Pulmonary artery endothelial cell (primary cell): ENCODE measurements at regions not wholly inside any gene's neighbourhood (a gene's known extent, or its start where the extent isn't known, plus 50 kb on each side); places are given as distances from the start of the nearest gene placed in this dataset.
"Not testable (repeated sequence)": the region's sequence is repeated elsewhere in the genome, so short reads cannot be mapped to it uniquely, and the experiment has no call there.

Experiments
- DNase-seq: peaks from one replicate; pipeline ENCODE4 v3.0.0-alpha.2; 2011; ENCODE audit warnings: low read depth, low spot score

DNA sequence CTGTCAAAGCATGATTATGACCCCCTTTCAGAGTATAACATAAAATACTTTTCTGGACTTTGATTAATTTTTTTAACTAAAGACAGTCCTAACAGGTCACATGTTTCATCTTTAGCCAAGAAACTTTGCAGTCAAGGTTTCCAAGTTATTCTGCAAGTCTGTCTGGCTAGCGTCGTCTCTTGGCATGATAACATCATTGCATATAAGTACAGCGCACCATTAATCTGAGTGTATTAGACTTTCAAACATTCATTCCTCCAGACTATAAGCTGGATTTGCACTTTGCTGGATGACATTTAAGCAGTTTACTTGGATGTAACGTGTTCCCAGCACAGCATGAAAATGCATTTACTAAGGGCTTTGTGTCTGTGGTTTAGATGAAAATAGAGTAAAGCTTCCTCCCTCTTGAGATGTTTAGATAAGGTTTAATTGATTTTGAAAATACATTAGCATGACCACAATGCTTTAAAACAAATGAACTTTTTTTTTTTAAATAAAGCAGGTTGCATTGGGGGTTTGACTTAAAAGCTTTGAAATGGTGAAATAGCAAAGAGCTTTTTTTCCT lies 349.0 kb upstream of the MTPN start:
- no peak for DNase-seq

DNA sequence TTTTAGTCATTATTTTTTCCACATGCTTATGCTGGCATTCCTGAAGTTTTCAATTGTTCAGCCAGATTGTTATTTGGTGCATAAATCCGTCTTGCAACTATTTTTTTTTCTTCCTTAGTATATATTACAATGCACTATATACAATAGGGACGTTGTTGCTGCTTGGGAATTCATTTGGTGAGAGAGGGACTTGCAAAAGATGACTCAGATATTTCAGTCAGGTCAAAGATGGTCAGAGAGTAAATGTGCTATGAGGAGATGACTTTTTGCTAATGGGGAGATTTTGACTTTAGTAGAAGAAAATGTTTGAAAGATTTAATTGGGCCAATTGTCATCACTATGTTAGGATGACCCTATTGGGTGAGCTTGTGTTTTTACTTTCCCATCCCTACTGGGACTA lies 348.4 kb upstream of the MTPN start:
- DNase-seq: no peak

DNA sequence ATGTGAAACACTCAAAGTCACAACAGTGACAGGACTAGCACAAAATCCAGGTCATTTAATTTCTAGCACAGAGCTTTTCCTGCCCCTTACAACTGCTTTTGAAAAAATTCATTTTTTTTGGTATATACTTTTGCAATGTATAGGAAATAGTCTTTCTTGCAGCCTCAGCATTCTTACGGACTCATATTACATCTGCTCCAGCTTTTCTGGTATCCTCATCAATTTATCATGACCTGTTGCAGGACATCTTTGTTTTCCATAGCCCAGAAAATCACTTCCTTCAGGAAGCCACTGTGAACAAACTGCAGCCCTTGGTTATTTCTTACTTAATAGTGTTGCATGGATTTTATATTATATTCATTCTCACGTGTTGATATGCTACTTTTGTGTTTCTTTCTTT lies 347.9 kb upstream of the MTPN start:
- no peak for DNase-seq

DNA sequence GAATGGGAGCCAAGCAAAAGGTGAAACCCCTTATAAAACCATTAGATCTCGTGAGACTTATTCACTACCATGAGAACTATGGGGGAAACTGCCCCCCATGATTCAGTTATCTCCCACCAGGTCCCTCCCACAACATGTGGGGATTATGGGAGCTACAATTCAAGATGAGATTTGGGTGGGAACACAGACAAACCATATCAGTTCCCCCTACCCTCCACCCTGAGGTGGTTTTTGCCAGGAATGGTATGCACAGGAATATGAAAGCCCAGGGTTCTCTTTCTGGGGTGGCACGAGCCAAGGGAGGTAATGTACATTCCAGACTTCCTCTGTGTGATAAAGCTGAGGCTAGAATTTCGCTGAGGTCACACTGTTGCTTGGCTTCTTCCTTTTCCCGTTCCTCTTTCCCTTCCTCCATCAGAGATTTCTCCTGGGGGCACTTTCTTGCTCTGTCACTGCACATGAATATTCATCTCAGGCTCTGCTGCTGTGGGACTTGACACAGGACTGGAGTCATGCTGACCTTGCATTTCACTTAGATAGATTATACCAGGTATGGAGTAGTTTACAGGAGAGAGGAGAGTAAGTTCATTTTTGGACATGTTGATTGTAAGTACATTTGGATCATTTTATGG lies 347.0 kb upstream of the MTPN start:
- no peak for DNase-seq

DNA sequence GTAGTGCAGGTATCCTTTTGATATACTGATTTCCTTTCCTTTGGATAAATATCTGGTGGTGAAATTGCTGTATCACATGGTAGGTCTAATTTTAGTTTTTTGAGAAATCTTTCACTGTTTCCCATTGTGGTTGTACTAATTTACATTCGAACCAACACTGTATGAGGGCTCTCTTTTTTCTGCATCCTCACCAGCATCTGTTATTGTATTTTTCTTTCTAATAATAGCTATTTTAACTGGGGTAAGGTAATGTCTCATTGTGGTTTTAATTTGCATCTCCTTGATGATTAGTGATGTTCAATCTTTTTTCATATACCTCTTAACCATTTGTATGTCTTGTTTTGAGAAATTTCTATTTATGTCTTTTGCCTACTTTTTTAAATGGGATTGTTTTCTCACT lies 335.4 kb upstream of the MTPN start:
- no peak for DNase-seq

DNA sequence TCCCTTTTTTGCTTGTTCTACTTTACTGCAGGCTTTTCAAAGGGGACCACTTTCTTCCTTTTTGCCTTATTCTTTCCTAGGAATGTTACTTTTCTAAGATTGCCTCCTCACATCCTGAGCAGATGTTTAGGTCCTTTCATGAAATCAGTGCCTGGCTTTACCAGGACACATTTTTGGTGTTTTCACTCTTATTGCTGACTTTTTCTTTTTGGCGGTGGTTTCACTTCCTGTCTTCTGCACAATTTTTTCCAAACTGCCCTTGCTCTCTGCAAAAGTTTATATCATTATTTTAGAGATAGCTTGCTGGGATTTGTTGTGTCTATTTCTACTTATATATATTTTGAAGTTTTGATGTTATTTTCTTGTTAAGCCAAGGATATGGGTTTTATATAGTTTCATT lies 332.2 kb upstream of the MTPN start:
- no peak for DNase-seq

DNA sequence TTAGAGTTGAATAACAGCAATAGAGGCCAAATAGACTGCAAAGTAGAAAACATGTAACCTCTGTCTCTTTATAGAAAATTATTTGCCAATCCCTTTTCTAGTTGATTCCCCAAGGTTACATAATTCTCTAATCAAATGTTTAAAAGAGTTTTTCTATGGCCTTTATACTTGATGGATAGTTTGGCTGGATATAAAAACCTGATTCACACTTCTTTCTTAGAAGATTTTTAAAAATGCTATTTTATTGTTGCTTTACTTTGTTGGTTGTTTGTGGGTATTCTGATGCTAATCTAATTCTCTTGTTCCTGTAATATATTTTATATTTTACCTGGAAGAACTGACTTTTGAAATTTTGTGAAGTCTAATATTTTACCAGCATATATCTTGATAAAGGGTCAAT lies 331.1 kb upstream of the MTPN start:
- DNase-seq: no peak

DNA sequence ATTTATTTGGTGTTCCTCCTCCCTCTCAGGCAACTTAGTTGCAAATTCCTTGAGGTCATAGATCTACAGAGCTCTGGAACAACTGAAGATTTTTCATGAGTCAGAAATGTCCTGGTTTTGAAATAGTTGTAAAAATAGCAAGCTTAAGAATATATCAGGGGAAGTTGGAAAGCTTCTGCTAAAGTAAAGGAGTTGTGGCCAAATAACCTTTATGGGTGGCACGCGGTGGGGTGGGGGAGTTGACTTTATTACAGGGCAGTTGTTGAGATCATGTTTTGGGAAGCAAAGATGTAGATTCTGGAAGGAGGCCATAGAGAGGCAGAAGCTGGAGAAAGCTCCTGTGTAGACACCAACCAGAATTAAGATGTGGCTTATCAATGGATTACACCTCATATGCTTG lies 326.0 kb upstream of the MTPN start:
- no peak for DNase-seq

DNA sequence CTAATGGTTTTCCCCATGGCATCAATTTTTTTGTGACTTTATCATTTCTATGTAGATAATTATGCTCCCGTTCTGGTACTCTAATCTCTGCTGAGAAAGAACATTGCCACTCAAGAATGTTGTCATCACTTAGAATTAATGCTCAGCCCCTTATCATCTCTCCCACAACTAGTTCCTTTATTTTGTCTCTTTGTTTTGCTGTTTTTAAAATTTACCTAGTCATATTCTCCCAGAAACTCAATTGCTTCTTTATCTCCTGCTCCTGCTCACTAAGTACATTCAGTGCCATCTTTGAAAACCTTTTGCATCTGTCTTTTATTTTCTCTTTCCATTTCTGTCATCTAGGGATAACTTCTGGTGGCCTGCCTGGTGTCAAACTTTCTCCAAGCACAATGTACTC lies 324.9 kb upstream of the MTPN start:
- DNase-seq: no peak

DNA sequence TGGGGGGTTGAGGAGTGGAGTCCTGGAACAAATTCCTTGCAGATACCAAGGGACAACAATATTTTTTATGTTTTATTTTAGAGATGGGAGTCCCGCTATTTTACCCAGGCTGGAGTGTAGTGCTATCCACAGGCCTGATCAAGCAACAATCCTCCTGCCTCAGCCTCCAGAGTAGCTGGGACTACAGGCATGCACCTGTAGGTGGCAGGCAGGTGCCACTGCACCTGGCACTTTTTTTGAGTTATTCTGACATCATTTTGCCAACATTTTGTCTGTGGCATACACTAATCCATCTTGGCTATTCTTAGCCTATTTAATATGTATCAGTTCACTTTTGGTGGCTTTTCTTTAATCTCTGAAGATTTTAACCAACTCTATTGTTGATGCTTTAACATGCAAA lies 317.8 kb upstream of the MTPN start:
- no peak for DNase-seq

DNA sequence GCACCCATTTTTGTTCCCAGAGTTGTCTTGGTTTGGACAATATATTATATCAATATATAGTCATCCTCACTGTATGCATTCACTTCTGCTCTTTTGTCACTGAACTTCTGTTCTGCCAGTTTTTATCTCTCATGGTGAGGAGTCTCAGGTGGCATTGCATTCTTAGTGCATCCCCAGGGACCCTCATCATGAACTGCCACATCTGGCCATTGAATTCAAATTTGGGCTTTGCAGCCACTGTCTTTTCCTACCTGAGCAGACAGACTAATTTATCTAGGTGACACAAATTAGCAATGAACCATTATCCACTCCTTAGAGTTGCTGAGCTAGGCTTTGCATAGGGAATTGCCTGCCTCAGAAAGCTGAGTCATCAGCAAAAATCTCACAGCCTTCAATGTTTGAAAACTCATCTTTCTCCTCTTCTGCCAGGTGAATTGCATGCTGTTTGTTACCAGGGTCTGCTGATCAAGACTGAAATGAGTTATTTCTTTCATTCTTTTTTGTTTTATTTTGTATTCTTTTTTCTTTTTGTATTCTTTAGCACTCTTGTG lies 316.8 kb upstream of the MTPN start:
- DNase-seq: no peak

DNA sequence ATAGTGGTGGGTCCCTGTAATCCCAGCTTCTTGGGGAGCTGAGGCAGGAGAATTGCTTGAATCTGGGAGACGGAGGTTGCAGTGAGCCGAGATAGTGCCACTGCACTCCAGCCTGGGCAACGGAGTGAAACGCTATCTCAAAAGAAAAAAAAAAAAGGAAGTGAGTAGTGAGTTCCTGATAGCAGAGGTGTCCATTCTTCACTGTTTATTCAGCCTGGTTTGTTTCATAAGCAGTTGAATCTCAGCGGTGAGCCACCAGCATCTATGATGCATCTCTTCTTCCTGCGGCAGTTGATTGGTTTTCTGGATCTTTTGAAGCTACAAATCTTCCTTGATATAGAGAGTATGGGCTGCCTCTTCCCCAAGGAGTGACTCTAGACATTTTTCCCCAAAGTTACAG lies 316.1 kb upstream of the MTPN start:
- no peak for DNase-seq

DNA sequence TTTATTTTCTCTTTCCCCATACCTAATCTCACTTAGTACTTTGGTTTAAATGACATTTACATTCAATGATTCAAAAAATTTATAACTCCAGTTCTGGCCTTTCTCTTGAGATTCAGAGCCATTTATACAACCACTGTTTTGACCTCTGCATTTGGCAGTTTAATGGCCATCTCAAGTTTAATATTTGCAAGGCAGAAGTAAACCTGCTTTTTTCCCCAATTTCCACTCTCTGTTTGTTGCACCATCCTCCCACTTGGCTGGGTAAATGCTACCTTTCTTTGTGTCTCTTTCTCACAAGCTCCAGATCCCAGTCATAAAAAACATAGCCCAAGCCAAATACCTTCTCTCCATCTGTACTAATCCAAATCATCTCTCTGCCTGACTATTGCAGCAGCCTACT lies 315.2 kb upstream of the MTPN start:
- no peak for DNase-seq

DNA sequence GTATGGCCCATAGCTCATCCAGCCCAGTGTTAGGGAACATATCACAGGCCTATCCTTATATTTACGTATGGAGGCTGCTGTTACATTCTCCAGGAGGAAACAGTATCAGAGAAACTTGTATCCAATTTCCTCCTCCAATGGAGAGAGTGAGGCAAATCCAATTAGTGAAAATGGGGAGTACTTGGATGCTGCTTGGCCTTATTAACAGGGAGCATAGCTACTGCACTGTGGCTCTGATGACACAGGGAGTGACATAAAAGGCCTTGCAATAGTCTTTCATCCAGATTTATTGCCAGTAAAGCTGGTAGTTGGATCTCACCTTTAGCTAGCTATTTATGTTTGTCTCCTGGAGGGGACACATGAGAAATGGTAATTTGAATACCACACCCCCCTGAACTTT lies 313.2 kb upstream of the MTPN start:
- DNase-seq: no peak

DNA sequence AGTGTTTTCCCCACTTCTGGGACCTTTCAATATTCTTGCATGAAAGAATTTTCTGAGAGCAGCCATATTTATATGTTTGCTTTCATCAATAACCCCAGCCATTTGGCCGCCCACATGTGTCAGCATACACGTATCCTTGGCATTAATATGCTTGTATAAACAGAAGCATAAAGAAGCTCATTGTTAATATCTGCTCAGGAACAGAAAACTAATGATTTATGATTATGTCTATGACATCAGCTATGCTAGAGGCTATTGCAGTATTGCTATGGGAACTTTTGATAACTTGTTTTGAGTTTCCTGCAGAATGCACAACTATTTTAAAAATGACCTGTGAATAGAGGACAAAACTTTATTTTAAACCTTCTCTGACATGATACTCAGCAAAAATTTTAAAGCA lies 300.9 kb upstream of the MTPN start:
- DNase-seq: no peak

DNA sequence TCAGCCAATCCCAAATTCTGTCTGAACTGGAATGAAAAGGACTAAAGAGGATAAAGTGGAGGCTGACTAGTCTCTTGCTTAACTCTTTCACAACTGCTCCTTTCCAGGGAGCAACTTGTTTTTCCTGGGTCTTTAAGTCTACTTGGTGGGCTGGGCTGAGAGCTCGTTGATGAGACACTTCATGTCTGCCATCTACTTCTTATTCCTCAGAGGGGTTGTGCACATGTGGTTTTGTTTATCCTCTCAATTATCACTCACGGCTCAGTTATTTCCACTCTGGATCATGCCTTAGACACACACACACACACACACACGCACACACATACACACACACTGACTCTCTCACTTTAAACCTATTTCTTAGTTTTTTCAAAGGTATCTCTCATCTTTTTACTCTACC lies 298.6 kb upstream of the MTPN start:
- no peak for DNase-seq

DNA sequence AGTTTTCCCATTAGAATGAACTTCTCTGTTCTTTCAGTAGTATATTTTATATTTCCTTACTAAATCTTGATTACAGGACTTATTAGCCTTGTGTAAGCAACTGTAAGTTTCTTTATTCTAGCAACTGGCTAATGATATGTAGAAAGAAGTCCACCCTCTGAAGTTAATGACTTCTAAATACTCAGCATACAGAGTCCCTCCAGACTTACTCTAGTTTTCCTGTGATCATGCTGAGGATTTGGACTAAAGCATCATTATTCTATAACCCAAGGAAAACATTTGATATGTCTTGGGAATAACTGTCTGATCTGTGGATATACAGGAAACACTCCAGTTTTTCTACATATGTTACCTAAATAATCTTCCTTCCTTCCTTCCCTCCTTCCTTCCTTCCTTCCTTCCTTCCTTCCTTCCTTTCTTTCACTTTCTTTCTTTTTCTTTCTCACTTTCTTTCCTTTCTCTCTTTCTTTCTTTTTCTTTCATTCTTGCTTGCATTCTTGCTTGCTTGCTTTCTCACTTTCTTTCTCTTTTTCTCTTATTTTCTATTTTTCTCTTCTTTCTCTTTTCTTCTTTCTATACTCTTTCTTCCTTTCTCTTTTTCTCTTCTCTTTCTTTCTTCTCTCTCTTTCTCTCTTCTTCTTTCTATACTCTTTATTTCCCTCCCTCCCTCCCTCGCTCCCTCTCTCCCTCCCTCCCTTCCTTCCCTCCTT lies 297.6 kb upstream of the MTPN start:
- DNase-seq: no peak

DNA sequence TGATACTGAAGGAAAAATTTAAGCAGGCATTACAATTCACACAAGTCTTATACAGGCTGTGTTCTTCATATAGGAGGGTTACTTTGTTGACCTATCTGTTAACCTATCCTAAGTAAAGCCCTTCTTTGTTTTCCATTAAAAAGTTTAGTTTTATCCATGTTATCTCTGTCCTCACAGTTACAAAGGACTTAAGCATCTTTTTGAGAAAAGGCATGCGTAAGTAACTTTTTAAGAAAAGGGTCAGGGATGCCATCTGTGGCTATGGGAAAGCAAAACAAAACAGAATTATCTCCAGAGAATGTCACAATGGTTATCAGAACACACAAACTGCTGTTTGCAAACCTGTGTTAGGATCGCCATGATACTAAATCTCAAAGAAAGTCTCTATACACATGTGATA lies 295.8 kb upstream of the MTPN start:
- no peak for DNase-seq

DNA sequence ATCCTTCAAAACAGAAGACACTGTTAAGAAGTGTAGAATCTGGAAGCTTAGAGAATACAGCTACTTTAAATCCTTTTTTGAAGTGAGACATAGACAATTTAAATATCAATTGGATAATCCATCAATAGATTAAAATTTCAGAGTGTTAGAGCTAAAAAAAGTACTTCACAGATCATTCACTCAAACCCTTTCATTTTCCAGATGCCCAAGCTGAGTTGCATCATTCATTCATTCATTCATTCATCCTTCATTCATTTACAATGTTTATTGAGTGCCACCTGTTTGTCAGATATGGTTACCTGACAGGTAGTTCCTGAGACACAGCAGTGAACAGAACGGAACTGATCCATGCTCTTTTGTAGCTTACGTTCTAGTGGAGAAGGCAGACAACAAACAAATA lies 290.7 kb upstream of the MTPN start:
- no peak for DNase-seq

DNA sequence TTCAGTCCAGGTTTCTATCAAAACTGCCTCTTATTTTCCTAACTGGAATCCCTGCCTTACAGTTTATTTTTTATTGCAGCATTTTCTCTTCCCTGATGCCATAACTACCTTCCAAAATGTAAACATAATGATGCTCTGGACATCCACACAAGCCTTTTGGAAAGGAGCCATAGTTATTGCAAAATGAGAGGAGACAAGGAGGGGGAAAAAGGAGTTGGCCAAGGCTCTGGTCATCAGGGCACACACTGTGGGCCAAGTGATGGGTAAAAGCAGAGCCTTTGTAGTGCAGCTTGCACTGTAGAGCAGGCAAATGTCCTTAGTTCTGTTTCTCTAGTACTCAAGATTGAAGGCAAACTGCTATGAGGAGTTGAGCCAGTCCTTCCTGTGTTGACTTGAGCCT lies 289.3 kb upstream of the MTPN start:
- DNase-seq: no peak

DNA sequence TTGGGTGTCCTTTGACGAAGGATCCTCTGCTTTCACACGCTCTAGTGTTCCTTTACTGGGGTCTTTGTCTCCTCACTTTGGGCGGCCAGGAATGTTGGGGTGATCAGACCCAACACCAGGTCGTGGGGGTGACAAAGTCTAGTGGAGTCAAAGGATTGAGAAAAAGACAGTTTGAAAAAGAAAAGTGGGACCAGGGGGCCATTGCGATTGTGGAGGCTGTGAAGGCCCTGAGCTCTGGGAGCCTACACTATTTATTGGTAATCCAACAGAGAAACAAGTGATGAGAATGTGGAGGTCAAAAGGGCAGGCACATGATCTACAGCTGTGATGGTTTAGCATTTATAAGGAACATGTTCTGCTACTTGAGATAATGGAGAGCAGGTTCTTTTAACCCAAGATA lies 287.1 kb upstream of the MTPN start:
- DNase-seq: not testable (repeated sequence)

DNA sequence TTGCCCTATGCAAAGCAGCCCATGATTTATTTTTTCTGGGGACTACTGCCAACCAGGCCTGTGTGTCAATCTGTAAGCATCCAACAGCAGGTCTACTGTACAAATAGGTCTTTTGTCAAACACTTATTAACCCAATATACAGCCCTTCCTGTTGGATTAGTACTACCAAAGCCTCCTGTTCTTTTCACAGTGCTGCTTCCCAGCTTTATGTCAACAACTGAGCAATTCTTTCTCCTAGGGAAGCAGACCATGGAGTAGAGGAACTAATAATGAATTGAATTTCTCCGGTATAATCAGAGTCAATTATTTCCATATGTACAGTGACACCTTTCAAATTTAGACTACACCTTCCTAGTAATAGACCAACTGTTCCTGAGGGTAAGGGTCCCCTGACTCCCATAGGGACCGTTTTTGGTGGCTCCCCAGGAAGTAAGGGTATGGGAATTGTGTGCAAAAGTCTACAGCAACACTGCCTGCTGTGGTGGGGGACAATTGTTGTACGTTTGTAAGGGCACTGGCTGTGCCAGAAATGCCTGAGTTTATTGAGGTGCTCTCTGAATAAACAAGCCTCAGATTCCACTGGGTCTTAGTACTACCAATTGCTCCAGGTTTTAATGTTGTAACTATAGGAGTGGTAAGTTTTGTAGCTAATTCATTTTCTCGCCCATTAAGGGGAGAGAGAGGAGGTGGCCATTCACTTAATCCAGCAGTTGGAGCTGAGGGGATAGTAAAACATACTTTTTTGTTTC lies 286.1 kb upstream of the MTPN start:
- not testable (repeated sequence) for DNase-seq
